Astrocyte of the spinal cord (primary cell): ENCODE measurements at regions not wholly inside any gene's neighbourhood (a gene's known extent, or its start where the extent isn't known, plus 50 kb on each side); places are given as distances from the start of the nearest gene placed in this dataset.

Experiments
- DNase-seq: peaks from one replicate; pipeline ENCODE4 v3.0.0; 2011; ENCODE audit warnings: low read depth, low spot score
- H3K4me3 ChIP-seq: 2 replicates; pipeline ENCODE4 v1.5.1; 2011; ENCODE audit warnings: low read depth, mild to moderate bottlenecking, low read length, moderate library complexity
- CTCF ChIP-seq: IDR thresholded peaks from 2 replicates; pipeline ENCODE4 v1.5.1; 2012; ENCODE audit warnings: low read depth, mild to moderate bottlenecking, low read length, inconsistent platforms
- in situ Hi-C: cut with HindIII; loops from 2 replicates; pipeline ENCODE4 v1.10.0; 2017; ENCODE audit warnings: low sequenced_read_pairs

DNA sequence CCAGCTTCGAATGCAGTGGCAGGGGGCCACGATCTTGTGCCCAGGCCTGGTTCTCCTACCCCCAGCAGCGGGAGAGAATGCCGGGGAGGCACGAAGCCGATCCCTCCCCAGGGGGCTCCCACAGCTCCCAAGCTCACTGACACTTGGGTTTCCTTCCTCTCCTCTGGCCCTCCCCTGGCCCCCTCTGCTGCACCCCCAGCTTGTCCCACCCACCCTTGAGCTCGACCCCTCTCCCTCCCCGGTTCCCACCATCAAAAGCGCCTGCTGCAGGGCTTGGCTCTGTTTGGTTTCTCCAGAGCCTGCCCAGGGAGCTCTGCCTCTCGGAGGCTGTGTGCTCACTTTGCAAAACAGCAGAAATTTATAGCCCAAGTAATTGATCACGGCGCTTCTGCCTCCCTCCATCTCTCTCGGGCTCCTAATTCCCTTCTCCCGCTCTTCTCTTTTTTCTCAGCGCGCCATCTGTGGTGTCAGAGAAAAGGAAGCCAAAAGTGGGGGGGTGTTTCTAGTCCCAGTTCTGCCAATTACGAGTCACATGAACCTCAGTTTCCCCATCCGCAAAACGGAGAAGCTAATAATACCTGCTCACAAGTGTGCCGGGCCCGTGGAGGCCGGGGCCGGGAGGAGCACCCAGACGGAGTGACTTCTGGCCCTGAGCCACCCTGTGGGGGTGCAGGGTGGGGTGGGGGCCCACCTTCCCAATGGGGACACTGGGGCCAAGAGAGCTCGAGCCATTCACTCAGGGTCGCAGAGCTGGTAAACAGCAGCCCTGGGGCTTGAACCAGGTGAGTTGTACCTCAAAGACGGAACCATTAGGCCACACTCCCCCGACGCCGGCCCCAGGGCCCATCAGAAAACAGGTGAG is 141.2 kb upstream of the IER5L start:
- in situ Hi-C loops: no loop called here
- no peak for DNase-seq
- TF ChIP-seq CTCF: no peak
- no peak overlapping the region for H3K4me3 ChIP-seq

DNA sequence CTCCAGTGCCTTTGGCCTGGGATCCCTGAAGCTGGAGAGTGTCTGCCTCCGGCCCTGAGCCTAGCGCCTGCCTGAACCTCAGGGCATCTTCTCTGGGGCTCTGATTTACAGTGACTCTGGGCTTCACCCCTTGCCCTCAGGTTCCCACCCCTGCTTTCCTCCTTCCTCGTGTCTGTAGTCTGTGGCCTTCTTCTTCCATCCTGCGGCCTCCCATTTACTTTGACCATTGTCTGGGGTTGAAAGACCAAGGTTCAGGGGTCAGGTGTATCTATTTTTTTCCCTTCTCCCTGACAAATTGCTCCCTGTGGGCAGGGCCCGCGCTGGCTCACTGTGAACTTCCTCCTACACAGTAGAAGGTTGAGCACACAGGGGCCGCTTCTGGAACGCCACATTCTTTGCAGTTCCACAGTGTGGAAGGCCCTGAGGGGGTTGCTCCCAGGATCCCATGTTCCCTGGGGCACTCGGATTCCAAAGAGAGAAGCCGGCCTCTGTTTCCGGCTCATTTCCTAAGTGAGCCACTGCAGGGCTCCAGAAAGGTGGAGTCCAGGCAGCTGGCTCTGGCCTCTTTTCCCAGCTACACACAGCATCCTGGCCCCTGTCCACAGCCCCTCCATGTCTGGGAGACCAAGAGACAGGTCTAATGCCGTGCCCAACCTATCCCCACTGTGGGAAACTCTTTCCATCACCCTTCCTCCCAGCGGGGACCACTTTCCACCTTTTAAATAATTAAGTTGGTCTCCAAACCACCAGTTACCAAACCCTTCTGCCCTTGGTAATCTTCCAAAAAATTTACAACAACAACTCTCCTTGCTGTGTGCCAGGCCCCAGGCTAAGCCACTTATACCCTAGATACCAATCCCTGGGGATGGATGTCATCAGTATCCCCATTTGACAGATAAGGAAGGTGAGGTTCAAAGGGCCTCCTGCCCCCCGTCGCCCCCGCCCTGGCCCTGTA is 140.3 kb upstream of the IER5L start:
- in situ Hi-C loops: no loop called here
- TF ChIP-seq CTCF: no peak

DNA sequence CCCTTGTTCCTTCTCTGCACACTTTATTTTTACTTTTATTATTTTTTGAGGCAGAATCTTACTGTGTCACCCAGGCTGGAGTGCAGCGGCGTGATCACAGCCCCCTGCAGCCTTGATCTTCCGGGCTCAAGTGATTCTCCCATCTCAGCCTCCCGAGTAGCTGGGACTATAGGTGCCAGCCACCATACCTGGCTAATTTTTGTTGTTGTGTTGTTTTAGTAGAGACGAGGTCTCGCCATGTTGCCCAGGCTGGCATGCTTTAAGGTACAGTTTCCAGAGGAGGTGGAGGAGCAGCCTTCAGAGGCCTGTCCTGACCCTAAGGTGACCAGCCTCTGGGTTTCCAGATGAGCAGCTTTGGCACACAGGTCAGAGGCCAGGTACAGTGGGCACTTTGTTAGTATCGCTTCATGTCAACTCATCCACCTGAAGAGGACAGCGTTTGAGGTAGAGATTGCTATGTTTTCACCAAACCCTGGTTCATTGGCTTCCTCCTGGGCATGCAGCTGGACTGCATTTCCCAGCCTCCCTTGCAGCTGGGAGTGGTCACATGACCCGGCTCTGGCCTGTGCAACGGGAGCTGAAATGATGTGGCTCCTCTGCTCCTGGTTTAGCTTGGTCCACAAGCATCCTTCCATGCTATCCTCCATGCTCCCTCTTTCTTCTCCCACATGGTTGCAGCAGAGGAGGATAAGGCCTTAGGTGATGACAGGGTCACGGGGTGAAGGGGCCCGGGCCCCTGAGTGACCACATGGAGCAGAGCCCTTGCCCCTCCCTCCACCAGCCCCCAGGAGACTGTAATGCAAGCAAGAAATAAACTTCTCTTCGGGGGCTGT is 139.3 kb upstream of the IER5L start:
- in situ Hi-C loops: no loop called here
- no peak overlapping the region for H3K4me3 ChIP-seq
- TF ChIP-seq CTCF: no peak
- DNase-seq: no peak

More for the DNA sequence above, 140.3 kb upstream of the IER5L start:
- DNase-seq: no peak
- no peak overlapping the region for H3K4me3 ChIP-seq

GRCh38 chr9:129316281-129317030 is 138.4 kb upstream of the IER5L start:
- DNase-seq: no peak
- TF ChIP-seq CTCF: no peak
- in situ Hi-C loops: no loop called here
- no peak overlapping the region for H3K4me3 ChIP-seq

- DNase-seq: no peak
- TF ChIP-seq CTCF: no peak
- in situ Hi-C loops: no loop called here
- H3K4me3 ChIP-seq: no peak overlapping the region
Measured at GRCh38 chr9:129313331-129313955, 135.4 kb upstream of the IER5L start.
